ENCODE measurements at regions not wholly inside any gene's neighbourhood (a gene's known extent, or its start where the extent isn't known, plus 50 kb on each side); places are given as distances from the start of the nearest gene placed in this dataset.

- POLR2A ChIA-PET (ENCODE audit: unreplicated experiment) = no interaction called here
- Histone ChIP-seq H3K4me2 (no peak overlapping the region), H3K4me3 (no peak overlapping the region), H4K20me1 (ENCODE audit: insufficient read depth) (no peaks in the 10 kb centered on the region), H3K79me2 (ENCODE audit: low read depth) (no peaks in the 10 kb centered on the region), H3K9me2 (ENCODE audit: insufficient read depth) (no peaks in the 10 kb centered on the region), H3K36me3 (ENCODE audit: low read depth) (no peaks in the 10 kb centered on the region), H2AFZ (no peak overlapping the region), H3K27me3 (ENCODE audit: insufficient read depth, low read depth) (no peaks in the 10 kb centered on the region), H3K9me3 (ENCODE audit: insufficient read depth, low read depth) (peaks cover 5% of the 10 kb centered on the region; the same call in 1 of the 2 replicates), H3F3A (ENCODE audit: insufficient read depth, low read depth) (no peaks in the 10 kb centered on the region), H3K27ac (no peak overlapping the region), H3K4me1 (replicated peaks; ENCODE audit: insufficient read depth) (0 out of 2 replicates have a peak, but pooled peaks cover 7% of the 10 kb centered on the region)
- CTCF ChIA-PET = no interaction called here
- intact Hi-C loops (cut with micrococcal nuclease; ENCODE audit: unreplicated experiment) = no loop called here
- no peak for TF ChIP-seq EZH2 (IDR thresholded peaks at IDR 0.05; ENCODE audit: low read depth)
- TF ChIP-seq CTCF (conservative IDR thresholded peaks at IDR 0.05) = no peak
- no peak for DNase-seq
- BruUV-seq (replicated peaks) = no TSS peak
Measured at GRCh38 chr17:70238228-70238627, 68.9 kb downstream of the KCNJ2 start.

- H3K27me3 ChIP-seq (ENCODE audit: insufficient read depth, low read depth) = no peaks in the 10 kb centered on the region
- H4K20me1 ChIP-seq (ENCODE audit: insufficient read depth) = no peaks in the 10 kb centered on the region
- BruUV-seq (replicated peaks) = no TSS peak
- H3K36me3 ChIP-seq (ENCODE audit: low read depth) = no peaks in the 10 kb centered on the region
- intact Hi-C loops (cut with micrococcal nuclease; ENCODE audit: unreplicated experiment) = no loop called here
- CTCF ChIA-PET = no interaction called here
- no peaks in the 10 kb centered on the region for H3K9me2 ChIP-seq (ENCODE audit: insufficient read depth)
- peak overlapping the region; percentile 27; the same call in 1 of the 2 replicates for H3K4me2 ChIP-seq
- no peak for DNase-seq
- POLR2A ChIA-PET (ENCODE audit: unreplicated experiment) = interaction anchor here (0.5 kb wide), 1 partner anchor 737 kb away, joined by 6 read pairs; no protein-coding TSS in a partner anchor
- H3K4me1 ChIP-seq (replicated peaks; ENCODE audit: insufficient read depth) = 0 out of 2 replicates have a peak, but pooled peaks cover 7% of the 10 kb centered on the region
- no peaks in the 10 kb centered on the region for H3F3A ChIP-seq (ENCODE audit: insufficient read depth, low read depth)
- no peak overlapping the region for H2AFZ ChIP-seq
- no peak for TF ChIP-seq EZH2 (IDR thresholded peaks at IDR 0.05; ENCODE audit: low read depth)
- no peak for TF ChIP-seq CTCF (conservative IDR thresholded peaks at IDR 0.05)
- H3K4me3 ChIP-seq = no peak overlapping the region
- H3K9me3 ChIP-seq (ENCODE audit: insufficient read depth, low read depth) = peaks cover 5% of the 10 kb centered on the region; the same call in 1 of the 2 replicates
- H3K79me2 ChIP-seq (ENCODE audit: low read depth) = no peaks in the 10 kb centered on the region
- no peak overlapping the region for H3K27ac ChIP-seq
Measured at GRCh38 chr17:70238646-70239045, 69.3 kb downstream of the KCNJ2 start.

- Histone ChIP-seq H3K4me1 (replicated peaks; ENCODE audit: insufficient read depth) (0 out of 2 replicates have a peak, but pooled peaks cover 7% of the 10 kb centered on the region), H3K27me3 (ENCODE audit: insufficient read depth, low read depth) (no peaks in the 10 kb centered on the region; the same call in 1 of the 2 replicates), H4K20me1 (ENCODE audit: insufficient read depth) (no peaks in the 10 kb centered on the region), H3F3A (ENCODE audit: insufficient read depth, low read depth) (no peaks in the 10 kb centered on the region), H2AFZ (no peak overlapping the region), H3K4me3 (no peak overlapping the region), H3K9me3 (ENCODE audit: insufficient read depth, low read depth) (no peaks in the 10 kb centered on the region; the same call in 1 of the 2 replicates), H3K27ac (no peak overlapping the region), H3K79me2 (ENCODE audit: low read depth) (no peaks in the 10 kb centered on the region), H3K9me2 (ENCODE audit: insufficient read depth) (no peaks in the 10 kb centered on the region), H3K4me2 (peak overlapping the region; percentile 27; the same call in 1 of the 2 replicates), H3K36me3 (ENCODE audit: low read depth) (no peaks in the 10 kb centered on the region)
- CTCF ChIA-PET = no interaction called here
- no peak for DNase-seq
- no TSS peak for BruUV-seq (replicated peaks)
- TF ChIP-seq CTCF (conservative IDR thresholded peaks at IDR 0.05) (no peak), EZH2 (IDR thresholded peaks at IDR 0.05; ENCODE audit: low read depth) (no peak)
- POLR2A ChIA-PET (ENCODE audit: unreplicated experiment) = no interaction called here
- intact Hi-C loops (cut with micrococcal nuclease; ENCODE audit: unreplicated experiment) = no loop called here
Measured at GRCh38 chr17:70239391-70239826, 70.1 kb downstream of the KCNJ2 start.

Measured in PC-9 (cell line).